Cardiac septum (tissue), 1 donor: ENCODE measurements at regions not wholly inside any gene's neighbourhood (a gene's known extent, or its start where the extent isn't known, plus 50 kb on each side); places are given as distances from the start of the nearest gene placed in this dataset.
"Not testable (repeated sequence)": the region's sequence is repeated elsewhere in the genome, so short reads cannot be mapped to it uniquely, and the experiment has no call there.

ENCODE experiments used
- DNase-seq: peaks from one replicate; pipeline ENCODE4 v3.0.0-alpha.2; 2020; ENCODE audit warnings: low spot score
- intact Hi-C: fragments of 100-400 bp; cut with DNase I; formaldehyde crosslinking; loops from one replicate; pipeline ENCODE4 v1.14.0; 2022
- donor health status: DM: no; HTN: no; CAD: no.

GRCh38 chr22:49663311-49663711 lies 164.4 kb downstream of the BRD1 start:
- intact Hi-C loops, result no loop called here
- no peak for DNase-seq

DNA sequence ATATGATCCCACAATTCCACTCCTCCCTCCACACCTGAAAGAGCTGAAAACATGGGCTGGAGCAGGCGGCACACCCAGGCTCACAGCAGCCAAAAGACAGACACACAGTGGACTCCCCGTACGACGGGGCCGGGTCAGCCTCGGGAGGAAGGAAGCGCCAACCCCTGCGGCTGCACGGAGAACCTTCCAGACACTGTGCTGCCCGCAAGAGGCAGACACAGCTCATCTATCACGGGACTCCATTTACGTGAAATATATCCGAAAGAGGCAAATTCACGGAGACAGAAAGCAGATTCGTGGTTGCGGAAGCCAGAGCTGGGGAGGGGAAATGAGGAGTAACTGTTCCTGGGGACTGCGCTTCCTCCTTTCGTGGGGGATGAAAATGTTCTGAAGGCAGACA lies 165.0 kb downstream of the BRD1 start:
- no peak for DNase-seq
- intact Hi-C loops, result no loop called here

GRCh38 chr22:49660794-49661781 lies 166.6 kb downstream of the BRD1 start:
- intact Hi-C loops, result no loop called here
- DNase-seq, result no peak

GRCh38 chr22:49660321-49660720 lies 167.4 kb downstream of the BRD1 start:
- intact Hi-C loops, result no loop called here
- no peak for DNase-seq

DNA sequence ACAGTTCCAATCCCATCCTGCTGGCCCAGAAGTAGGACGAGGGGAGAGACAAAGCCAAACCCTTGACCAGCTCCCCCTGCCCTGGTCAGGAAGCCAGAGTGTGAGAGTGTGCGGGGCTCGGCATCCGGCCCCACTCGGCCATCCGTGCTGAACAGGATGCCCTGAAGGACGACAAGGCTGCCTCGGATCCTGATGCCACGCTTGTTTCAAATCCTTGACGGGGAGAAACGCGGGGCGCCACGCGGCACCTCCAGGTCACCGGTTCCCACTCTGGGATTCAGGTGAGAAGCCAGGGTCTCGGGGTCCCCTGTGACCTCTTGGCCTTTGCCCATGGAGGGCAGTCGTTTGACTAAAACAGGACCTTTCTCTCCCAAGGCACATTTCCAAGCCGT lies 167.8 kb downstream of the BRD1 start:
- intact Hi-C loops, result no loop called here
- no peak for DNase-seq

DNA sequence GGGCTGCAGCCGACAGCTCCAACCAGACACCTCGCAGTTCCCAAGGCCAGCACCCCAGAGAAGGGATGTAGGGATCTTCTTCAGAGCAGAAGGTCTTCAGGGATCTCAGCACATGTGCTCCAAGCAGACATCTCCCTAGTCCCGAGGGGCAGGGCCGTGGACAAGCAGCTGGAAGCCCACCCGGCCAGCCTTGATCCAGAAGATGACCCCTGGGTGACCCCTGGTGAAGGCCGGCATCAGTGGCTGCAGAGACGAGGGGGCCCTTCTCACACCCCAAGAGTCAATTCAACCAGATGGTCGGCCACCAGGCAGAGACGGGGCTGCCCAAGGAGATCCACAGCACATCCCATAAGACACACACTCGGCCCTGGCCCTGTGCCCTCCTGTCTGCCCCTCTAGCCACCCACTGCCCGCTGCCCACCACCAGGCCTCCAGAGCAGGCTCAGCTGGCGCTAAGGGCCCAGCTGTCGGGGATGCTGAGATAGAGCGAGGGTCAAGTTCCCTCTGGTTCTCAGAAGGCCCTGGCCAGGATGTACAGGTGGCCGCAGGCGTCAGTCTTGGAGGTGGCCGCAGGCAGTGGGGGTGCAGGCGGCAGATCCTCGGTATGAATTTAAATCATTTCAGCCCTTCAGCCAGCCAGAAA lies 168.3 kb downstream of the BRD1 start:
- intact Hi-C loops, result no loop called here
- peak; percentile 68 for DNase-seq

DNA sequence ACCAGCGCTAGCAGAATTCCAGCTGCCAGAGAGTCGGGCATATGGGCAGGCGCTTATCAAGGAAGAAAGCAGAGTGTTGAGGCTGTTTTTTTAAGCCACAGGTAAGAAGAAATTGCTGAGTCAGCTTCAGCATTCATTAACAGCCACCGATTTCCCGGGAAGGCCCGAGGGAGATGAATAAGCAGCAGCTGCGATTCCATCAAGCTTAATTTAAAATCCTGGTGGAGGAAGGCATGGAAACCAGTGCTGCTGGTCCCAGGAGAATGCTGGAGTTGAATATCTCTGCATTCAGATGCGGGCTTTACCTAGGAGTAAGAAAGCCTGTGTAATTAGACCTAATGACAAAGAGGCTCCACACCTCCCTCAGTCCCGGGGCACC lies 168.8 kb downstream of the BRD1 start:
- intact Hi-C loops, result no loop called here

GRCh38 chr22:49657974-49658590 lies 169.6 kb downstream of the BRD1 start:
- intact Hi-C loops, result no loop called here
- peak; percentile 66 for DNase-seq

More for the DNA sequence above, 168.8 kb downstream of the BRD1 start:
- no peak for DNase-seq

DNA sequence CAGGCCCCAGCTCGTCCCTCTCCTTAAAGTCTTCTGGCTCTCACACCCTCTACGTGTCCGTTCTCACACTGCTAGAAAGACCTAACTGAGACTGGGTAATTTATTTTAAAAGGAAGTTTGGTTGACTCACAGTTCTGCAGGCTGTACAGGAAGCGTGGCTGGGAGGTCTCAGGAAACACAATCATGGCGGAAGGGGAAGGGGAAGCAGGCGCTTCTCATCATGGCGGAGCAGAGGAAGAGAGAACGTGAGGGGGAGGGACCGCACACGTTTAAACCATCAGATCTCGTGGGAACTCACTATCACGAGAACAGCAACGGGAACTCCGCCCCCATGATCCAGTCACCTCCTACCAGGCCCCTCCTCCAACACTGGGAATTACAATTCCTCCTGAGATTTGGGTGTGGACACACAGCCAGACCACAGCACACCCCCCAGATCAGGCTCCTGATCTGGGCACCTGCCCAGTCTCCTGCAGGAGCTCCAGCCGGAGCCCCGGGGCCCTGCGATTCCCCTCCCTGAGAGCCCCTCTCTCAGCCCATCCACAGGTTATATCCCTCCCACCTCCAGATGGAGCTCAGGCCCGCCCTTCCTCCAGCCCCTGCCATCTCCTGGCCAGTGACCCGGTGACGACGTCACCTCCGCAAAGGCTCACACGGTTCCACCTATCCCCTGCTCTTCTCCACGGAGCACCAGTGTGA lies 170.2 kb downstream of the BRD1 start:
- peak; percentile 89 for DNase-seq
- intact Hi-C loops, result no loop called here

- intact Hi-C loops, DNase-seq: not testable (repeated sequence)
Measured at GRCh38 chr22:49656883-49657274, 170.8 kb downstream of the BRD1 start.

DNA sequence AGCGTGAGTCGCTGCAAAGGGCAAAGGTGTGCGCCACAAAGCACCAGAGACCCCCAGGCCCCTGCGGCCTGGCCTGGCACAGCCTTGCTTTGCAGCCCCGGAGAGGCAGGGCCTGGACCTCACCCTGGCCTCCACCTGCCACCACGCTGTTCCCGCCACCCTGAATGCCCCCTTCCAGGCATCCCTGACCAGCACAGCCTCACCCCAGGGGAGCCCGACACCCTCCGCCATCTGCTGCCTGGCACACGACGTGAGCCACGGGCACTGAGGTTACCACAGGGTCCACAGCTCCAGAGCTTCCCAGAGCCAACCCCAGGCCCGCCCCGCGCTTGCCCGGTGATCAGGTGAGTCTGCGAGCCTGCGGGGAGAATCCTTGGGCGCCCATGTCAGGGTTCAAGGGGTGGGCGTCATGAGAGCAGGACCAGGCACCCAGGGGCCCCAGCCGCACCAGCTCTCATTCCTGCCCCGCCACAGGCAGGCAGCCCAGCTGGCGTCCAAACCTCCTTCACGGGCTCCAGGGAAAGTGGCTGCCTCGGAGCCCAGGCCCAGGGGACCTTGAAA lies 171.3 kb downstream of the BRD1 start:
- intact Hi-C loops, result no loop called here
- DNase-seq, result no peak

GRCh38 chr22:49655168-49655812 lies 172.4 kb downstream of the BRD1 start:
- intact Hi-C loops, result no loop called here
- no peak for DNase-seq

DNA sequence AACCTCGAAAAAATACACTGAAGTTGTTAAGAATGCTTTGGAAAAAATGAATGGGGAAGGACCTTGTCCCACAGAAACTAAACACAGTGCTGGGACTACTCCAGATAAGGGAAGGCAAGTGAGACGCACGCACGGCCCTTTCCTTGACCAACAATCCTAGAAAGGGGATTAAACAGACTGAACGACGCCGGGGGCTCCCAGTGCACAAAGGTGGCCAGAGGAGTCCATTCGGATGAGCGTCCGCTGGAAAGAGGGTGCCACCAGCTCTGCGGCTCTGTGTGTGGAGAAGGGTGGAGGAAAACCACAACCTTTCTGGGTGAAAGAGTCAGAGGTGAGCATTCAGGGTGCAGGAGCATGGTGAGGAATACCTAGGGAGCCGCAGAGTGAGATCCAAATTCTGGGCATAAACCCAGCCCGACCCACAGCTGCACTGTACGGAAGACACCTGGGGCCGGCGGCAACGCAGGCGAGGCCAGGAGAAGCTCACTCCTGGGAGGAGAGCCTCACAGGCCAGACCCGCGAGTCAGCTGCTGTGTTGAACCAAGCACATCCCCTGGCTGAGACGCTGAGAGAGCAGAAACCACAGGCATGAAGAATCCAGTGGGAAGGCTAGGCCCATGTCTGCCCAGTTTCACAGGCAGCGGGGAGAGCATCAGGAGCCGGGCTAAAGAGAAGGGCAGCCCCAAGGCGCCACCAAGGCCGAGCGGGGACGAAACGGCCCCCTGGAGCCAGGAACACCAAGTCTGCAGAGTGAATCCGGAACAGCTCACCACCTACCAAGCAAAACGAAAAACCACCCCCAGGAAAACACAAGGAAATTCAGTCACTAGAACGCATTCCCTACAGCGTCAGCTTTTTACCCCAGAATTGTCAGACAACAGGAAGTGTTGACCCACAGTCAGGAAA lies 177.1 kb downstream of the BRD1 start:
- intact Hi-C loops, result no loop called here
- no peak for DNase-seq

GRCh38 chr22:49649166-49650068 lies 178.3 kb downstream of the BRD1 start:
- DNase-seq, result no peak
- intact Hi-C loops, result no loop called here

DNA sequence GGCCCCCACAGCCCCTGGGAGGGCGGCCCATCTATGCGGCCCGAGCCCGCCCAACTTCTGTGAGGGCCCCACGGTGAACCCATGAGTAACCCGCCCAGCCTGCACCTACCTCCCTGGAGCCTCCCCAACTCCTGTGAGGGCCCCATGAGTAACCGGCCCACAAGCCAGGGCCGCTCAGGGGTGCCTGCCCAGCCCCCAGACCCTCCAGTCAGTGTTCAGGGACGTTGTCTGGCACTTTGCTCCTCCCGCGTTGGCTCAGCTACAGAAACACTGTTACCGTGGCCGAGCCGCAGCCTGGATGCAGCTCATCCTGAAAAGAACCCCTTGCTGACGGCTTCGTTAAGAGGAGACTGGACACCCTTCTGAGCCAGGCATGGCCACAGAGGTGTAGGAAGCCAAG lies 179.6 kb downstream of the BRD1 start:
- no peak for DNase-seq
- intact Hi-C loops, result no loop called here

DNA sequence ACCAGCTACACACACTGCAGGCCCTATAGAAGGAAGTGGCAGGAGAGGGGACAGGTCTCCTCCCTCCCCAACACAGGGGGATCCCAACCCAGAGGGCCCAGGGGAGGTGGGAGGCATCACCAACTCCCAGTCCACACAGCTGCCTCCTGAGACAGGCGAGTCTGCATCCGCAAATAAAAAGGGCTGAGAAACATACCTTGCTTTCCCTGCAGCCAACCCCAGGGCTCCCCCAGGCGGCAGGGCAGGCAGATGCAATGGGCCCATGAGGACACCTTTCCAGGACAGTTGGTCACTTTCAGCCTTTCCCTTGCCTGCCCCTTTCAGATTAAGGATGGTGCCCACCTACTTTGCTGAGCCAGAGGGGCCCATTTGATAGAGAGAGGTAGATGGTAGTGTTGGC lies 180.0 kb downstream of the BRD1 start:
- intact Hi-C loops, result no loop called here
- DNase-seq, result no peak

- intact Hi-C loops, result no loop called here
- no peak for DNase-seq
Measured at GRCh38 chr22:49646876-49647275, 180.8 kb downstream of the BRD1 start.
